ENCODE measurements at regions not wholly inside any gene's neighbourhood (a gene's known extent, or its start where the extent isn't known, plus 50 kb on each side); places are given as distances from the start of the nearest gene placed in this dataset.
A peak's percentile ranks its signal among the peaks of the same experiment; 100 is the strongest.
"Not testable (repeated sequence)": the region's sequence is repeated elsewhere in the genome, so short reads cannot be mapped to it uniquely, and the experiment has no call there.

GRCh38 chr7:41428381-41428780 is 274.5 kb downstream of the INHBA start:
- DNase-seq = peak; percentile 17

GRCh38 chr7:41425926-41426325 is 277.0 kb downstream of the INHBA start:
- DNase-seq = no peak

- no peak for DNase-seq
These were observed 281.8 kb downstream of the INHBA start for GRCh38 chr7:41421056-41421455.

- no peak for DNase-seq
These were observed 282.5 kb downstream of the INHBA start for GRCh38 chr7:41420421-41420820.

- no peak for DNase-seq
These were observed 284.6 kb downstream of the INHBA start for GRCh38 chr7:41418337-41418736.

GRCh38 chr7:41416208-41416595 is 286.7 kb downstream of the INHBA start:
- no peak for DNase-seq

GRCh38 chr7:41415471-41416207 is 287.3 kb downstream of the INHBA start:
- no peak for DNase-seq

- DNase-seq = no peak
These were observed 287.8 kb downstream of the INHBA start for GRCh38 chr7:41415051-41415450.

GRCh38 chr7:41404375-41405074 is 298.4 kb downstream of the INHBA start:
- no peak for DNase-seq

GRCh38 chr7:41403291-41403690 is 299.6 kb downstream of the INHBA start:
- DNase-seq = no peak

GRCh38 chr7:41401833-41402232 is 301.1 kb downstream of the INHBA start:
- no peak for DNase-seq

GRCh38 chr7:41399171-41399570 is 303.7 kb downstream of the INHBA start:
- no peak for DNase-seq

GRCh38 chr7:41391818-41392217 is 311.1 kb downstream of the INHBA start:
- no peak for DNase-seq

GRCh38 chr7:41388933-41389332 is 314.0 kb downstream of the INHBA start:
- not testable (repeated sequence) for DNase-seq

- DNase-seq = no peak
These were observed 316.9 kb downstream of the INHBA start for GRCh38 chr7:41385996-41386395.

GRCh38 chr7:41384418-41384817 is 318.5 kb downstream of the INHBA start:
- DNase-seq = no peak

- no peak for DNase-seq
These were observed 319.3 kb downstream of the INHBA start for GRCh38 chr7:41383596-41383995.

GRCh38 chr7:41378156-41378555 is 324.7 kb downstream of the INHBA start:
- no peak for DNase-seq

- DNase-seq = no peak
These were observed 327.3 kb downstream of the INHBA start for GRCh38 chr7:41375582-41375981.

GRCh38 chr7:41374150-41374848 is 328.6 kb downstream of the INHBA start:
- DNase-seq = no peak

GRCh38 chr7:41367967-41368882 is 334.7 kb downstream of the INHBA start:
- DNase-seq = peak; percentile 4

GRCh38 chr7:41351091-41351490 is 351.8 kb downstream of the INHBA start:
- DNase-seq = no peak
